ENCODE measurements at regions not wholly inside any gene's neighbourhood (a gene's known extent, or its start where the extent isn't known, plus 50 kb on each side); places are given as distances from the start of the nearest gene placed in this dataset.

DNA sequence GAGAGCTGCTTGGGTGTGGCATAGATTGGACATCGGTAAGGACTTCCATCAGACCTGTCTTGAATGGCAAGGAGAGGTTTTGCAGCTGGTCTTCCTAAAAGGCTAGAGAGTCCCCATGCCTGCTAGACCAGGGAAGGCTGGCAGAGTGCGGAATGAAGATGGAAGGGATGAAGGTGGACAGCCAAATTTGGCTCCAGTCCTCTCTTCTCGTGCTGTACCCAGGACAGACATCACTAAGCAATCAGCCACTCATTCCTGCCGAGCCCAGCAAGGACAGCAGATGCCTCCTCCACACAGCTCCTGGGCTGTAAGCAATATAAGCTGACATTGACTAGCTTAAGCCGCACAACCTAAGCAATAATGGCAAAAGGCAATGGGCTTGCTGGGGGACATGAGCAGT is 112.0 kb downstream of the OLFM1 start:
- TF ChIP-seq POLR2A (IDR thresholded peaks at IDR 0.05; ENCODE audit: low read length) (no peak), JUN (IDR thresholded peaks at IDR 0.05) (no peak), HDAC2 (IDR thresholded peaks at IDR 0.05) (no peak), MAFK (IDR thresholded peaks at IDR 0.05; ENCODE audit: partially characterized antibody) (no peak), KDM5A (IDR thresholded peaks at IDR 0.05) (no peak), SMC3 (IDR thresholded peaks at IDR 0.05) (no peak)
- TF ChIP-seq, protein P1, sequence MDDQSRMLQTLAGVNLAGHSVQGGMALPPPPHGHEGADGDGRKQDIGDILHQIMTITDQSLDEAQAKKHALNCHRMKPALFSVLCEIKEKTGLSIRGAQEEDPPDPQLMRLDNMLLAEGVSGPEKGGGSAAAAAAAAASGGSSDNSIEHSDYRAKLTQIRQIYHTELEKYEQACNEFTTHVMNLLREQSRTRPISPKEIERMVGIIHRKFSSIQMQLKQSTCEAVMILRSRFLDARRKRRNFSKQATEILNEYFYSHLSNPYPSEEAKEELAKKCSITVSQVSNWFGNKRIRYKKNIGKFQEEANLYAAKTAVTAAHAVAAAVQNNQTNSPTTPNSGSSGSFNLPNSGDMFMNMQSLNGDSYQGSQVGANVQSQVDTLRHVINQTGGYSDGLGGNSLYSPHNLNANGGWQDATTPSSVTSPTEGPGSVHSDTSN (IDR thresholded peaks at IDR 0.05), result no peak
- TF ChIP-seq, protein P2, sequence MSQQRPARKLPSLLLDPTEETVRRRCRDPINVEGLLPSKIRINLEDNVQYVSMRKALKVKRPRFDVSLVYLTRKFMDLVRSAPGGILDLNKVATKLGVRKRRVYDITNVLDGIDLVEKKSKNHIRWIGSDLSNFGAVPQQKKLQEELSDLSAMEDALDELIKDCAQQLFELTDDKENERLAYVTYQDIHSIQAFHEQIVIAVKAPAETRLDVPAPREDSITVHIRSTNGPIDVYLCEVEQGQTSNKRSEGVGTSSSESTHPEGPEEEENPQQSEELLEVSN (IDR thresholded peaks at IDR 0.05; ENCODE audit: borderline replicate concordance, low read depth), result no peak
- TF ChIP-seq, protein P3, sequence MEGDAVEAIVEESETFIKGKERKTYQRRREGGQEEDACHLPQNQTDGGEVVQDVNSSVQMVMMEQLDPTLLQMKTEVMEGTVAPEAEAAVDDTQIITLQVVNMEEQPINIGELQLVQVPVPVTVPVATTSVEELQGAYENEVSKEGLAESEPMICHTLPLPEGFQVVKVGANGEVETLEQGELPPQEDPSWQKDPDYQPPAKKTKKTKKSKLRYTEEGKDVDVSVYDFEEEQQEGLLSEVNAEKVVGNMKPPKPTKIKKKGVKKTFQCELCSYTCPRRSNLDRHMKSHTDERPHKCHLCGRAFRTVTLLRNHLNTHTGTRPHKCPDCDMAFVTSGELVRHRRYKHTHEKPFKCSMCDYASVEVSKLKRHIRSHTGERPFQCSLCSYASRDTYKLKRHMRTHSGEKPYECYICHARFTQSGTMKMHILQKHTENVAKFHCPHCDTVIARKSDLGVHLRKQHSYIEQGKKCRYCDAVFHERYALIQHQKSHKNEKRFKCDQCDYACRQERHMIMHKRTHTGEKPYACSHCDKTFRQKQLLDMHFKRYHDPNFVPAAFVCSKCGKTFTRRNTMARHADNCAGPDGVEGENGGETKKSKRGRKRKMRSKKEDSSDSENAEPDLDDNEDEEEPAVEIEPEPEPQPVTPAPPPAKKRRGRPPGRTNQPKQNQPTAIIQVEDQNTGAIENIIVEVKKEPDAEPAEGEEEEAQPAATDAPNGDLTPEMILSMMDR (IDR thresholded peaks at IDR 0.05), result no peak
- TF ChIP-seq, protein P4, sequence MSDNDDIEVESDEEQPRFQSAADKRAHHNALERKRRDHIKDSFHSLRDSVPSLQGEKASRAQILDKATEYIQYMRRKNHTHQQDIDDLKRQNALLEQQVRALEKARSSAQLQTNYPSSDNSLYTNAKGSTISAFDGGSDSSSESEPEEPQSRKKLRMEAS (IDR thresholded peaks at IDR 0.05), result no peak

Data from A549 (cell line).